WI38 (cell line): ENCODE measurements at regions not wholly inside any gene's neighbourhood (a gene's known extent, or its start where the extent isn't known, plus 50 kb on each side); places are given as distances from the start of the nearest gene placed in this dataset.

Source experiments
- H3K4me3 ChIP-seq: 2 replicates; pipeline ENCODE4 v1.5.1; 2011; ENCODE audit warnings: low read depth, mild to moderate bottlenecking, control low read depth, low read length
- TF ChIP-seq, protein P1 (sequence below): IDR thresholded peaks from 2 replicates; pipeline ENCODE4 v1.5.1; 2012; ENCODE audit warnings: low read depth, mild to moderate bottlenecking, control low read depth, low read length

DNA sequence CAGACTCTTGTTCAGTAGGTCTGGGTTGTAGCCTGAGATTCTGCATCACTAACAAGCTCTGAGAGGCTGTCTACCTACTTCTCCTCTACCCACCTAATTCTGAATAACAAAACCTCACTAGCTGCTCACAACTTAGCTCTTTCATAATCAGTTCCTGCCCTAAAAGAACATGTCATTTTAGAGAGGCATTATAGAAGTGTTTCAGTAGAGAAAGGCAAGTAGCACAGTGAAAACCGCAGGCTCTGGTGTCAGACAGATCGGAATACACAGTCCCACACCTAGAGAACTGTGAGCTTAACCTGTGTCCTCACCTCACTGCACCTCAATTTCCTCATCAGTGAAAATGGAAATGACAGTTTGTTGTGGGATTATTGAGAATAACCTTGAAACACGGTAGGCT lies 1337.6 kb upstream of the TENM4 start:
- TF ChIP-seq, protein P1, sequence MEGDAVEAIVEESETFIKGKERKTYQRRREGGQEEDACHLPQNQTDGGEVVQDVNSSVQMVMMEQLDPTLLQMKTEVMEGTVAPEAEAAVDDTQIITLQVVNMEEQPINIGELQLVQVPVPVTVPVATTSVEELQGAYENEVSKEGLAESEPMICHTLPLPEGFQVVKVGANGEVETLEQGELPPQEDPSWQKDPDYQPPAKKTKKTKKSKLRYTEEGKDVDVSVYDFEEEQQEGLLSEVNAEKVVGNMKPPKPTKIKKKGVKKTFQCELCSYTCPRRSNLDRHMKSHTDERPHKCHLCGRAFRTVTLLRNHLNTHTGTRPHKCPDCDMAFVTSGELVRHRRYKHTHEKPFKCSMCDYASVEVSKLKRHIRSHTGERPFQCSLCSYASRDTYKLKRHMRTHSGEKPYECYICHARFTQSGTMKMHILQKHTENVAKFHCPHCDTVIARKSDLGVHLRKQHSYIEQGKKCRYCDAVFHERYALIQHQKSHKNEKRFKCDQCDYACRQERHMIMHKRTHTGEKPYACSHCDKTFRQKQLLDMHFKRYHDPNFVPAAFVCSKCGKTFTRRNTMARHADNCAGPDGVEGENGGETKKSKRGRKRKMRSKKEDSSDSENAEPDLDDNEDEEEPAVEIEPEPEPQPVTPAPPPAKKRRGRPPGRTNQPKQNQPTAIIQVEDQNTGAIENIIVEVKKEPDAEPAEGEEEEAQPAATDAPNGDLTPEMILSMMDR = no peak
- no peak overlapping the region for H3K4me3 ChIP-seq

DNA sequence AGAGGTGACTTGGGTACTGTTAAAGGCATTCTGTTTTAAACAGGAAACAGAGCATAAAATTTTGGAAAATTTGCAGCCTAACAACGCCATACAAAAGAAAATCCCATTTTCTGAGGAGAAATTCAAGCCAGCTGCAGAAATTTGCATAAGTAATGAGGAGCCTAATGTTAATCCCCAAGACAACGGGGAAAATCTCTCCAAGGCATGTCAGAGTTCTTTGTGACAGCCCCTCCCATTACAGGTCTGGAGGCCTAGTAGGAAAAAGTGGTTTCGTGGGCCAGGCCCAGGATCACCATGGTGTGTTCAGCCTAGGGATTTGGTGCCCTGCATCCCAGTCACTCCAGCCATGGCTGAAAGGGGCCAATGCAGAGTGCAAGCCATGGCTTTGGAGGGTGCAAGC lies 1333.1 kb upstream of the TENM4 start:
- no peak overlapping the region for H3K4me3 ChIP-seq
- TF ChIP-seq, protein P1 = no peak

DNA sequence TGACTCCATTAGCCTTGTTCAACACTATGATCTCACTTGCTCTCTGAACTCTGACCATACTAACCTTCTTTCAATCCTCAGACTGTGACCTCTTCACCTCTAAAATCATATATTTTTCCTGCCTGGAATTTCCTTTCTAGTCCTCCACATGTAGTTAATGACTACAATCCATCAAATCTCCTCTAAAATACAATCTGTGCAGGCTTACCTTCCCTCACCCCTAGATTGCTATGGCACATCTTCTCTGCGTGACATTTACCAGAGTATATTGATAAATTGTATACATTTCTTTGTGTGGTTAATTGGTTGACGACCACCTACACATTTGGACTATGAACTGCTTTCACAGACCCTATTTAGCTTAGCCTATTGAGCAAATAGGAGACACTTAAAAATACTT lies 1330.2 kb upstream of the TENM4 start:
- no peak overlapping the region for H3K4me3 ChIP-seq
- TF ChIP-seq, protein P1 = no peak

DNA sequence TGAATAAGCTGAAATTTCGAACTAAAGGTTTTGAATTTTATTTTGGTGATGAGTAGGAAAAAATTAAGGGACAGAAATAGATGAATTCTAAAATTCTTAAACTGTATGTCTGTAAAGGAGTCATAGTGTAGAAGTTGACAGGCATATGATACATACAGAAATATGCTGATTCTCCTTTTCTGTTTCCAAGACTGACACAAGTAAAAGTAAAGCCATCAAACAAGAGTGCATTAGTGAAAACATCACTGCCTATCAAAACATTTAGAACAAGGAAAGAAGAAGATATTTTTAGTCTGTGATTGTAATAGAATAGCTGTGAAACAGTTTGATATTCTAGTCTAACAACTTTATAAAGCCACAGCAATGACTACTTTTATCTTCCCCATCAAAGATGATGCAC lies 1318.0 kb upstream of the TENM4 start:
- TF ChIP-seq, protein P1 = no peak
- no peak overlapping the region for H3K4me3 ChIP-seq

DNA sequence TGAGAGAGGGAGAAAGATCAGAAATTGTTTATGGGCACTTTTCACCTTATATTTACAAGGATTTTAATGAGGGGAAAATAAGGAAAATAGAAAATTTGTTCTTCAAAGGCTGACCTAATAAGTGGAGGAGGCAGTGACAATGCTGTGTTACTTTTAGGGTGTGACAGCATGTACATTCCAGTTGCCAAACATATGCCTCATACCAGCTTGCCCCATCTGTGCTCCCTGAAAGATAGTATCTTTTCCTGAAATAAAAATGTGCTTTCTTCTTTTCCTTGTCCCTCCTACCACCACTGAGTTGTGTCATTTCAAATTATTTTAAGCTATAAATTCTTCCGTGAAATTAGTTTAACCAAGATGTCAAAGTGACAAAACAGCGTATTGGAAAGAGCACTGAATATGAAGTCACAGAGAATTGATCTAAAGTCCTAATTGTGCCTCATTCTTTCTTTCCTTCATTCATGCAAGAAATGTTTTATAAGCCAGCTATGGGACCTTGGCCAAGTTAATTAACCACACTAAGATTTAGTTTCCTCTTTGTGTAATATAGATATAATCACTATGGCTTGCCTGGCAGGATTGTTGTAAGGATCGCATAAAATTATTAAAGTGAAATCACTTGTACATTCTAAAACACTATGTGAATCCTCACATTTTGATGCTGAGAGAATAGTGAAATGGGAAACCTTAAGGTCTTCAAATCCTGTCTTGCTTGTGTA lies 1307.5 kb upstream of the TENM4 start:
- TF ChIP-seq, protein P1 = no peak

DNA sequence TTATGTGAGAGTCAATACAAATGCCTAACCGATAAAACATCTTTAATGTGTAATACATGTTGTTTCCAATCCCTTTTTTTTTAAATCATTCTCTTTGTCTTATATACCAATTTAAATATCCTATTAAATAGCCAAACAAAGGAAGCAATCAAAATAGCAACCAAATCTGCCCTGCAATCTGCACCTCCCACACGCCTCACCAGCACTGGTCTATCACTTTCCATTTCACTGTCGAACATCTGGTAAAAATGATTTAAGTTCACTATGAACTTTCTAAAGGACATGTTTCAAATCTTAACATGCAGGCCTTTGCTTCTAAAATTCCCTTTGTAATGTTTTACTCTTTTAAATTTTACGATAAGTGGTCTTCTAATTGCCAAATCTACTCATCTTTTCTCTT lies 1305.5 kb upstream of the TENM4 start:
- TF ChIP-seq, protein P1 = no peak
- H3K4me3 ChIP-seq = no peak overlapping the region

More for the DNA sequence above, 1307.5 kb upstream of the TENM4 start:
- H3K4me3 ChIP-seq = no peak overlapping the region

DNA sequence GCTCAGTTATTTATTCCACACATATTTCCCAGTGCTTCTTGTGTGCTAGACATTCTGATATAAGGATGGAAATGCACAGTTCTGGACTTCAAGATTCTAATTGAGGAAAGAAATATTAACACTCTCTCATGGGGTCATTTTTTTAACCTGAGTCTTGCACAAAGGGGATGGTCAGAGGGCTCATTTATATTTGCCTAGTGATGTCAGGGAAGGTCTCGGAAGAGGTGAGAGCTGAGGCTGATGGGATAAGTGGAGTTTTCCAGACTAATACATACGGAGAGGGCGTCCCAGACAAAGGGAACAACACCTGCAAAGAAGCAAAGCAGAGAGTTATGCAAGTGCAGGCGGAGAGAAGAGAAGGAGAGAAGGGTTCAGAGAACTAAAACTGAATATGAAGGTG lies 1304.6 kb upstream of the TENM4 start:
- no peak overlapping the region for H3K4me3 ChIP-seq
- TF ChIP-seq, protein P1 = no peak
